ENCODE measurements at regions not wholly inside any gene's neighbourhood (a gene's known extent, or its start where the extent isn't known, plus 50 kb on each side); places are given as distances from the start of the nearest gene placed in this dataset.

GRCh38 chr12:82565966-82566365, 120.7 kb upstream of the TMTC2 start:
- in situ Hi-C loops (cut with HindIII; ENCODE audit: low sequenced_read_pairs), result no loop called here
- H3K4me3 ChIP-seq (ENCODE audit: low read depth, low read length), result no peak overlapping the region
- TF ChIP-seq, protein P1, sequence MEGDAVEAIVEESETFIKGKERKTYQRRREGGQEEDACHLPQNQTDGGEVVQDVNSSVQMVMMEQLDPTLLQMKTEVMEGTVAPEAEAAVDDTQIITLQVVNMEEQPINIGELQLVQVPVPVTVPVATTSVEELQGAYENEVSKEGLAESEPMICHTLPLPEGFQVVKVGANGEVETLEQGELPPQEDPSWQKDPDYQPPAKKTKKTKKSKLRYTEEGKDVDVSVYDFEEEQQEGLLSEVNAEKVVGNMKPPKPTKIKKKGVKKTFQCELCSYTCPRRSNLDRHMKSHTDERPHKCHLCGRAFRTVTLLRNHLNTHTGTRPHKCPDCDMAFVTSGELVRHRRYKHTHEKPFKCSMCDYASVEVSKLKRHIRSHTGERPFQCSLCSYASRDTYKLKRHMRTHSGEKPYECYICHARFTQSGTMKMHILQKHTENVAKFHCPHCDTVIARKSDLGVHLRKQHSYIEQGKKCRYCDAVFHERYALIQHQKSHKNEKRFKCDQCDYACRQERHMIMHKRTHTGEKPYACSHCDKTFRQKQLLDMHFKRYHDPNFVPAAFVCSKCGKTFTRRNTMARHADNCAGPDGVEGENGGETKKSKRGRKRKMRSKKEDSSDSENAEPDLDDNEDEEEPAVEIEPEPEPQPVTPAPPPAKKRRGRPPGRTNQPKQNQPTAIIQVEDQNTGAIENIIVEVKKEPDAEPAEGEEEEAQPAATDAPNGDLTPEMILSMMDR (IDR thresholded peaks at IDR 0.05; ENCODE audit: low read depth, low read length, missing control alignments), result no peak
- no peak for DNase-seq (ENCODE audit: low read depth)

DNA sequence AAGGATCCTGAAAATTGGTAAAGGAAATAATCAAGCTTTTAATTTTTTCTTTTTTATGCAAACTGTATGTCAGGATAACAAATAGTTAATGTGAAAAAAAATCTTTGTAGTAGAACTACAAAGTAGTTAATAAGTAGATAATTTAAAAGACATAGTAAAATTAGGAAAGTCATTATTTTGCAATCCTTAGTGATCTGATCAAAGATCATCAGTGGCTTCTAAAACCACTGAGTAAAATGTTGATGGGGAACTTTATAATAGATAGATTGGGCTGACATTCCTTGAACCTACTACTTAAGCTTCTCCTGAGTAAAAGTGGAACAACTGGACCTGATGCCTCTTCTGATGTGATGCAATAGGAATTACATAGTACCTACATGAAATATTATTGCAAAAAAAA, 119.0 kb upstream of the TMTC2 start:
- TF ChIP-seq, protein P1 (IDR thresholded peaks at IDR 0.05; ENCODE audit: low read depth, low read length, missing control alignments), result no peak
- in situ Hi-C loops (cut with HindIII; ENCODE audit: low sequenced_read_pairs), result no loop called here
- DNase-seq (ENCODE audit: low read depth), result no peak
- H3K4me3 ChIP-seq (ENCODE audit: low read depth, low read length), result no peak overlapping the region

DNA sequence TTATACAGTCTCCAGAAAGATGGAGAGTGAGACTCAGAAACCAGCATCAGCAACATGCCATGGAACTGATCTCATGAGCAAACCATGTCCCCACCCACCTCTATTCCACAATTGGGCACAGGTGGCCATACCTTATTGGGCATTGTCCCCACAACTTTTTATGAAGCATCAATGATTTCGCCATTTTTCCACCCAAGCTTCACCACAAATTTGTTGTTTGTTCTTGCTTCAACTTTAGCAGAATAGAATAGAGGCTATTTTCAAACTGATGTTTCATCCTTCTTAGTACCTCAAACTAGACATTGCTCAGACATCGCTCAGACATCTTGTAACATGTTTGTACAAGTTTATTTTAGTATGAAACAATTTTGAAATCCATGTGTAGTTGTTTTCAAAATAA, 112.5 kb upstream of the TMTC2 start:
- no peak for DNase-seq (ENCODE audit: low read depth)
- H3K4me3 ChIP-seq (ENCODE audit: low read depth, low read length), result no peak overlapping the region
- in situ Hi-C loops (cut with HindIII; ENCODE audit: low sequenced_read_pairs), result no loop called here
- TF ChIP-seq, protein P1 (IDR thresholded peaks at IDR 0.05; ENCODE audit: low read depth, low read length, missing control alignments), result no peak

DNA sequence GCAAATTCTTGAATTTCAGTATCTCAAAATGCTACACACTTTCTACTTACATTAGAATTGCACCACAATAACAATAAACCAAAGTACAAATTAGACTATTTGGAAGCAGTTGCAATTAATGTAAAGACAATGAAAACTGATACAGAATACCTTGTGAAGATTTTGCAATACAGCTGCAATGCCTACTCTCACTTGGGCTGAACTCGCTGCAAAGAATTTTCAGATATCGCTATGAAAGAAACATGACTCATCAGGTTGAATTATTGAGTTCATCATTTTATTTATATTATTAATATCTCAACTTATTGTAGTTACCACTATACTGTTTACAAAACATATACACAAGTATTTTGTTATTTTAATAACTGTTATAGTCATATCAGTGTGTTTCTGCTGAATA, 108.0 kb upstream of the TMTC2 start:
- TF ChIP-seq, protein P1 (IDR thresholded peaks at IDR 0.05; ENCODE audit: low read depth, low read length, missing control alignments), result no peak
- H3K4me3 ChIP-seq (ENCODE audit: low read depth, low read length), result no peak overlapping the region
- no peak for DNase-seq (ENCODE audit: low read depth)
- in situ Hi-C loops (cut with HindIII; ENCODE audit: low sequenced_read_pairs), result no loop called here

DNA sequence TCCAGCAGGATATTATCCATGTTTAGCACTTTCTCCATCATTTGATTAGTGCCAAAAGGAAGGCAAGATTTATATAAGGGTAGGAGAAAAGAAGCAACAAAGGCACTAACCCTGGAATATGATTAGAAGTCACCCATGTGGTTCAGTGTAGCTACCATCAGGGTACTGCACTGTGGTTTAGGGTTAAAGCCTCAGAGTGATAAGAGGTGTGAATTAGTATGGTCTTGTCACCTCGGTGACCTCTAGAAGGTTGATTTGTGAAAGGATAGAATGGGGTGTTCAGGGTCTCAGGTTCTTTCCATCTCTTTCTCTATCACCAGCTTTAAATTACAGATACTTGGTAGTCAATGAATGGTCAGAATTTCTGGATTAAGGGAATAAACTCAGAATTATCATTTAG, 103.0 kb upstream of the TMTC2 start:
- in situ Hi-C loops (cut with HindIII; ENCODE audit: low sequenced_read_pairs), result no loop called here
- TF ChIP-seq, protein P1 (IDR thresholded peaks at IDR 0.05; ENCODE audit: low read depth, low read length, missing control alignments), result no peak
- H3K4me3 ChIP-seq (ENCODE audit: low read depth, low read length), result no peak overlapping the region
- no peak for DNase-seq (ENCODE audit: low read depth)

DNA sequence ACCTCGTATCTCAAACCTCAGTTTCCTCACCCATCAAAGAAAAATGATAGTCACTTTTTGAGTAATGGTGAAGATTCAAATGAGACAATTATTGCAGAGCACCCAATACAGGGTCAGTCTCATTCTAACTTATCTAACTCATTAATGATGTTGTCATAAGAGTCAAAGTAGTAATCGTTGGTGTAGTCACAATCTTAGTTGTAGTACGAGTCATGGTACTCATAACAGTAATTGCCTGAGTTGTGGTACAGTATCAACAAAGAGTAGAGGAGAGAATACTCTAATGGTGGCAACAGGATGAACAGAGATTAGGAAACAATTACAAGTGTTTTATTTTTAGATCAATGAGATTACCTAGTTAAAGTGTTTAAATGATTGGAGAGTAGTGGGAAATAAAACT, 93.6 kb upstream of the TMTC2 start:
- TF ChIP-seq, protein P1 (IDR thresholded peaks at IDR 0.05; ENCODE audit: low read depth, low read length, missing control alignments), result no peak
- in situ Hi-C loops (cut with HindIII; ENCODE audit: low sequenced_read_pairs), result no loop called here
- H3K4me3 ChIP-seq (ENCODE audit: low read depth, low read length), result no peak overlapping the region
- no peak for DNase-seq (ENCODE audit: low read depth)

DNA sequence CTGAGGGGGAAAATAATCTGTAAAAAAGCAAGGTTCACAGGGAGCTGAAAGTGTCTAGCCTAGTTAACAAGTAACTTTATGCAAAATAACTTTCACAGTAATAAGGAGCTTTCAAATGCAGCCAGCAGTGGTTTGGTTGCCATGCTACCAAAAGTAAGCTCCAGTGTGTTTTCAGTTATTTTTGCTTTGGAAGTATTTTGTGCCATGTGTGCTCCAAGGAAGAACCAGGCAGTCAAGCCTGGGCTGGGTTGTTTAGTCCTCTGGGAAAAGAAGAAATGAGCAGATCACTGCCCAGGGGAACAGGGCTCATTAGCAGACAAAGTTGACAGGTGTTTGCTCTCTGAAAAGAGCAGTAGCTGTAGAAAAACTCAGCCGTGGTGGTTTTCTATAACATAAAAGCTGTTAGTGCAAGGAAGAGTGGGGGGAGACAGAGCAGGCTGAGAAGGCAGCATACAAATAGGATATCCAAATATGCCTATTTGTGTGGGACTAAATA, 92.8 kb upstream of the TMTC2 start:
- TF ChIP-seq, protein P1 (IDR thresholded peaks at IDR 0.05; ENCODE audit: low read depth, low read length, missing control alignments), result no peak
- no peak overlapping the region for H3K4me3 ChIP-seq (ENCODE audit: low read depth, low read length)
- no peak for DNase-seq (ENCODE audit: low read depth)
- in situ Hi-C loops (cut with HindIII; ENCODE audit: low sequenced_read_pairs), result no loop called here
